Large intestine (tissue), 3 donors: ENCODE measurements at regions not wholly inside any gene's neighbourhood (a gene's known extent, or its start where the extent isn't known, plus 50 kb on each side); places are given as distances from the start of the nearest gene placed in this dataset.

Experiments
- DNase-seq, 2 donors: peaks; one replicate each; pipeline versions ENCODE4 v3.0.0 to v3.0.0-alpha.2; 2013
- H3K27ac ChIP-seq: one replicate; pipeline ENCODE4 v1.5.1; 2013; ENCODE audit warnings: low read length
- H3K27me3 ChIP-seq: 2 replicates; pipeline ENCODE4 v1.6.1; 2013; ENCODE audit warnings: low read length; ENCODE audit not compliant: control insufficient read depth, insufficient read depth
- H3K36me3 ChIP-seq: 2 replicates; pipeline ENCODE4 v1.6.1; 2013; ENCODE audit warnings: low read length; ENCODE audit not compliant: control insufficient read depth, insufficient read depth
- H3K4me1 ChIP-seq: one replicate; pipeline ENCODE4 v1.6.1; 2013; ENCODE audit warnings: low read length; ENCODE audit not compliant: control insufficient read depth, insufficient read depth
- H3K4me3 ChIP-seq: one replicate; pipeline ENCODE4 v1.5.1; 2013; ENCODE audit warnings: low read length
- H3K9me3 ChIP-seq: one replicate; pipeline ENCODE4 v1.6.1; 2013; ENCODE audit warnings: mild to moderate bottlenecking, low read depth, low read length, moderate library complexity; ENCODE audit not compliant: control insufficient read depth
- WGBS: methylation state at CpG from one replicate; pipeline ENCODE4 v1.1.5; 2013; ENCODE audit warnings: low lambda C conversion rate; ENCODE audit not compliant: insufficient coverage; 5-methylcytosine and 5-hydroxymethylcytosine counted together

GRCh38 chr3:3631114-3631513 lies 168.1 kb upstream of the LRRN1 start:
- peaks cover 1% of the 10 kb centered on the region for H3K4me1 ChIP-seq

GRCh38 chr3:3629911-3630310 lies 169.3 kb upstream of the LRRN1 start:
- Histone ChIP-seq H3K36me3 (no peaks in the 10 kb centered on the region), H3K9me3 (no peaks in the 10 kb centered on the region)

More at GRCh38 chr3:3631114-3631513, 168.1 kb upstream of the LRRN1 start:
- Histone ChIP-seq H3K27me3 (no peaks in the 10 kb centered on the region), H3K4me3 (no peak overlapping the region), H3K9me3 (no peaks in the 10 kb centered on the region), H3K36me3 (no peaks in the 10 kb centered on the region), H3K27ac (no peak overlapping the region)
- DNase-seq, result no peak
- no CpG with 5 or more reads among the region's 4 CpGs for WGBS

GRCh38 chr3:3628676-3629328 lies 170.4 kb upstream of the LRRN1 start:
- no peaks in the 10 kb centered on the region for H3K36me3 ChIP-seq
- H3K4me3 ChIP-seq, result no peak overlapping the region
- no peak overlapping the region for H3K27ac ChIP-seq
- DNase-seq, result no peak
- H3K4me1 ChIP-seq, result peaks cover 5% of the 10 kb centered on the region
- no peaks in the 10 kb centered on the region for H3K27me3 ChIP-seq
- no peaks in the 10 kb centered on the region for H3K9me3 ChIP-seq
- WGBS, result no CpG with 5 or more reads among the region's 3 CpGs

More at GRCh38 chr3:3629911-3630310, 169.3 kb upstream of the LRRN1 start:
- no peaks in the 10 kb centered on the region for H3K27me3 ChIP-seq
- no peak for DNase-seq
- H3K4me1 ChIP-seq, result peaks cover 5% of the 10 kb centered on the region
- H3K4me3 ChIP-seq, result no peak overlapping the region
- no peak overlapping the region for H3K27ac ChIP-seq

- H3K4me3 ChIP-seq, result no peak overlapping the region
- no peaks in the 10 kb centered on the region for H3K36me3 ChIP-seq
- H3K9me3 ChIP-seq, result no peaks in the 10 kb centered on the region
- WGBS, result 100% methylated on average over 2 of the region's 3 CpGs
- no peak overlapping the region for H3K27ac ChIP-seq
- H3K27me3 ChIP-seq, result no peaks in the 10 kb centered on the region
- H3K4me1 ChIP-seq, result peaks cover 5% of the 10 kb centered on the region
- no peak for DNase-seq
Measured at GRCh38 chr3:3627114-3627513, 172.1 kb upstream of the LRRN1 start.

- no peak overlapping the region for H3K4me3 ChIP-seq
- 17% methylated on average over 2 of the region's 4 CpGs for WGBS
- H3K27me3 ChIP-seq, result no peaks in the 10 kb centered on the region
- no peaks in the 10 kb centered on the region for H3K36me3 ChIP-seq
- no peaks in the 10 kb centered on the region for H3K9me3 ChIP-seq
- H3K4me1 ChIP-seq, result peaks cover 5% of the 10 kb centered on the region
- no peak overlapping the region for H3K27ac ChIP-seq
- peak; percentile 54 to 80 for DNase-seq
Measured at GRCh38 chr3:3625544-3626271, 173.5 kb upstream of the LRRN1 start.

- Histone ChIP-seq H3K4me3 (no peak overlapping the region), H3K27ac (no peak overlapping the region), H3K36me3 (no peaks in the 10 kb centered on the region), H3K9me3 (no peaks in the 10 kb centered on the region), H3K4me1 (no peaks in the 10 kb centered on the region), H3K27me3 (no peaks in the 10 kb centered on the region)
- no CpG with 5 or more reads among the region's 1 CpG for WGBS
- DNase-seq, result no peak
Measured at GRCh38 chr3:3619815-3620214, 179.4 kb upstream of the LRRN1 start.

GRCh38 chr3:3618623-3619022 lies 180.6 kb upstream of the LRRN1 start:
- Histone ChIP-seq H3K36me3 (no peaks in the 10 kb centered on the region), H3K27ac (no peak overlapping the region), H3K27me3 (no peaks in the 10 kb centered on the region), H3K4me1 (no peaks in the 10 kb centered on the region), H3K4me3 (no peak overlapping the region), H3K9me3 (no peaks in the 10 kb centered on the region)
- no CpG with 5 or more reads among the region's 1 CpG for WGBS
- DNase-seq, result no peak

GRCh38 chr3:3615533-3615932 lies 183.7 kb upstream of the LRRN1 start:
- DNase-seq, result no peak
- H3K27me3 ChIP-seq, result no peaks in the 10 kb centered on the region
- no peaks in the 10 kb centered on the region for H3K4me1 ChIP-seq
- no peak overlapping the region for H3K27ac ChIP-seq
- no CpG with 5 or more reads among the region's 3 CpGs for WGBS
- no peaks in the 10 kb centered on the region for H3K36me3 ChIP-seq
- H3K4me3 ChIP-seq, result no peak overlapping the region
- no peaks in the 10 kb centered on the region for H3K9me3 ChIP-seq

- no peaks in the 10 kb centered on the region for H3K4me1 ChIP-seq
- no peaks in the 10 kb centered on the region for H3K27me3 ChIP-seq
- no peak for DNase-seq
- H3K36me3 ChIP-seq, result no peaks in the 10 kb centered on the region
- H3K9me3 ChIP-seq, result no peaks in the 10 kb centered on the region
- WGBS, result 59% methylated on average over 3 of the region's 4 CpGs
- H3K4me3 ChIP-seq, result no peak overlapping the region
- H3K27ac ChIP-seq, result no peak overlapping the region
Measured at GRCh38 chr3:3610581-3611298, 188.5 kb upstream of the LRRN1 start.

GRCh38 chr3:3606321-3606720 lies 192.9 kb upstream of the LRRN1 start:
- no peak overlapping the region for H3K4me3 ChIP-seq
- H3K4me1 ChIP-seq, result no peaks in the 10 kb centered on the region
- no peak overlapping the region for H3K27ac ChIP-seq
- WGBS, result 100% methylated on average over 1 of the region's 4 CpGs
- no peaks in the 10 kb centered on the region for H3K36me3 ChIP-seq
- no peaks in the 10 kb centered on the region for H3K9me3 ChIP-seq
- no peak for DNase-seq
- no peaks in the 10 kb centered on the region for H3K27me3 ChIP-seq
